ENCODE measurements at regions not wholly inside any gene's neighbourhood (a gene's known extent, or its start where the extent isn't known, plus 50 kb on each side); places are given as distances from the start of the nearest gene placed in this dataset.

DNA sequence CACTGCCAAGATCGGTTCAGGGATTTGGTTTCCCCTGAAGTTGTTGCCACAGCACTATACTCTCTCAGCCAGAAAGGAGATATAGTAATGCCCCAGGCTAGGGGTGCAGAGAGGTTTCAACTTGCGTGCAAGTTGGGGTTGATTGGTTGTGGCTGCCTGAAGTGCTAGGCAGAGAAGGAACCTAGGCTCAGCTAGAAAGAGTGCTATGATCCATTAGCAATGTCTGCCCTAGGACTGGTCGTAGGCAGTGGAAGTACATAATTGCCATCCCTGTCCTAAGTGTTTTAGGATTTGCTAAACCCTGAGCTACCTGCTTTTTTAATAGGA lies 136.6 kb upstream of the SMIM23 start:
- no peak overlapping the region for H3K4me3 Mint-ChIP-seq
- H3K4me1 Mint-ChIP-seq: peaks cover 5% of the 10 kb centered on the region
- ATAC-seq (no peak), DNase-seq (no peak)
- H3K9me3 ChIP-seq (ENCODE audit: control insufficient read depth, low read length, poor library complexity, severe bottlenecking): no peaks in the 10 kb centered on the region
- no peak overlapping the region for H3K27ac Mint-ChIP-seq
- H3K27me3 Mint-ChIP-seq: peaks cover 34% of the 10 kb centered on the region
- no peaks in the 10 kb centered on the region for H3K36me3 Mint-ChIP-seq (ENCODE audit: low read depth)

DNA sequence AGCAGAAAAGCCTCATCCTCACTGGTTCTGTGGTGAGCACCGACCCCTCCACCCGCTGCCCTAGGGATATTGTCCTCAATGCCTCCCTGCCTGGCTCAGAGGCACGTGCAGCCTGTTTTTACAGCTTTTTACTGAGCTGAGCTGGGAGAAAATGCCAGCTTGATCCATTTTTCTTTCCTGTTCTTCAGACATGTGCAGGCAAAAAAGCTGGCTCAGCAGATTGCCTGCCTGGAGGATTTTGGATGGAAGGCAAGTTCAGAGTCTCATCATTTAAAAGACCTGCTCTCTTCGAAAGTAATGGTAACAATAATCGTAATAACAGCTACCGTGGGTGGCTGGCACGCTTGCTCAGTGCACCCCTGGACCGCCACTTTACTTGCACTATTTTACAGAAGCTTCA lies 135.0 kb upstream of the SMIM23 start:
- H3K27me3 Mint-ChIP-seq: peaks cover 36% of the 10 kb centered on the region
- H3K36me3 Mint-ChIP-seq (ENCODE audit: low read depth): no peaks in the 10 kb centered on the region
- H3K27ac Mint-ChIP-seq: no peak overlapping the region
- peaks cover 5% of the 10 kb centered on the region for H3K4me1 Mint-ChIP-seq
- no peaks in the 10 kb centered on the region for H3K9me3 ChIP-seq (ENCODE audit: control insufficient read depth, low read length, poor library complexity, severe bottlenecking)
- DNase-seq: no peak
- no peak overlapping the region for H3K4me3 Mint-ChIP-seq
- no peak for ATAC-seq

DNA sequence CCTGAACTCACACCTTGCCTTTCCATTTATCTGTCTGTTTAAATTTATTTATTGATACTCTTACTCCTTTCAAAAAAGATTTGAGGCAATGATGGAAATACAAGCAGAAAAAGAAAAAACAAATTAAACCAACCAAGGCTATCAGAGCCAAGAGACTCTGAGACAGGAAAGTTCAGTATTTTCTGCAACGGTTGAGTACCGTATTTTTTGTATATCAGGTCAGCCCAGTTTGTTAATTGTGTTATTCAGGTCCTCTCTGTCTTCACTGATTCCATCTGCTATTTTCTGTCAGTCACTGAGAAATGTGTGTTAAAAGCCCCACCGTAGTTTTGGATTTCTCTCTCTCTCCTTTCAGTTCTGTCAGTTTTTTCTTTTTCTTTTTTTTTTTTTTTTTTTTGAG lies 134.5 kb upstream of the SMIM23 start:
- ATAC-seq (no peak), DNase-seq (no peak)
- H3K9me3 ChIP-seq (ENCODE audit: control insufficient read depth, low read length, poor library complexity, severe bottlenecking): no peaks in the 10 kb centered on the region
- Mint-ChIP-seq H3K4me3 (no peak overlapping the region), H3K27me3 (peaks cover 31% of the 10 kb centered on the region), H3K27ac (no peak overlapping the region), H3K4me1 (peaks cover 5% of the 10 kb centered on the region), H3K36me3 (ENCODE audit: low read depth) (no peaks in the 10 kb centered on the region)

DNA sequence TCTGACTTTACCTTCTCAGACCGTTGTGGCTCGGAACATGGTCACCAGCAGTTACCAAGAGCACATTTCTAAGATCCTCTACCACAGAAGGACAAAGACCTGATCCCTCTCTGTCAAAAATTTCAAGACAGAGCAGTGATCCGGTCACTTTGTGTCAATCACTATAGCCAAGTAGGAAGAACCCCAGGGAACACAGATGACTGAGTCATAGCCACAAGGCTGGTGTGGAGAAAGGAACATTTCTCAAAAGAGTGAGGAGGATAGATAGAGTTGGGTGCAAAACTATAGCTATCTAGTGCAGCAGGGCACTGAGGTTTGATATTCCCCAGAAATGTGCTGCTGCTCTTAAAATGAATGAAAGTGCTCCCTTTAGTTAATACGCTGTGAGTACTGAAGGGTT lies 130.7 kb upstream of the SMIM23 start:
- ATAC-seq (no peak), DNase-seq (no peak)
- no peak overlapping the region for H3K27ac Mint-ChIP-seq
- H3K4me1 Mint-ChIP-seq: no peaks in the 10 kb centered on the region
- no peaks in the 10 kb centered on the region for H3K9me3 ChIP-seq (ENCODE audit: control insufficient read depth, low read length, poor library complexity, severe bottlenecking)
- peaks cover 18% of the 10 kb centered on the region for H3K27me3 Mint-ChIP-seq
- H3K4me3 Mint-ChIP-seq: no peak overlapping the region
- H3K36me3 Mint-ChIP-seq (ENCODE audit: low read depth): no peaks in the 10 kb centered on the region

DNA sequence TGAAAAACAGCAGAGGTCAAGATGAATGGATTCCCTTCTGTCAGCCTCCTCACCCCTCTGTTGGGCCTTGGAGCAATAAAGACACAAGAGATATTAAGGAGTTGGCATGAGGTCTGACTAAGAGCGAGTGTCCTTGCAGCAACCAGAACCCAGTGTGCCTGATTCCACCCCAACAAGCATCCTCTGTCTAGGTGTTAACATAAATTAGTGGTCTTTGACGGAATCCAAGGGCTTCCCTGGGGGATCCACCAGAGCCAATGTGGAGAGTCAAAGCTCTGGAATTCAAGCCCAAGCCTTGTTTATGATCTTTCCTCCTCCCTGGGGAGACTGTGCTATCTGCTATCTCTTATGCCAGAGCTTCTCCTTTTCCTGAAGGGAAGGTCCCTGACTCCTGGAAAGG lies 128.1 kb upstream of the SMIM23 start:
- Mint-ChIP-seq H3K4me1 (no peaks in the 10 kb centered on the region), H3K27ac (no peak overlapping the region), H3K36me3 (ENCODE audit: low read depth) (no peaks in the 10 kb centered on the region), H3K27me3 (peaks cover 18% of the 10 kb centered on the region), H3K4me3 (no peak overlapping the region)
- ATAC-seq: no peak
- DNase-seq: no peak
- H3K9me3 ChIP-seq (ENCODE audit: control insufficient read depth, low read length, poor library complexity, severe bottlenecking): no peaks in the 10 kb centered on the region

DNA sequence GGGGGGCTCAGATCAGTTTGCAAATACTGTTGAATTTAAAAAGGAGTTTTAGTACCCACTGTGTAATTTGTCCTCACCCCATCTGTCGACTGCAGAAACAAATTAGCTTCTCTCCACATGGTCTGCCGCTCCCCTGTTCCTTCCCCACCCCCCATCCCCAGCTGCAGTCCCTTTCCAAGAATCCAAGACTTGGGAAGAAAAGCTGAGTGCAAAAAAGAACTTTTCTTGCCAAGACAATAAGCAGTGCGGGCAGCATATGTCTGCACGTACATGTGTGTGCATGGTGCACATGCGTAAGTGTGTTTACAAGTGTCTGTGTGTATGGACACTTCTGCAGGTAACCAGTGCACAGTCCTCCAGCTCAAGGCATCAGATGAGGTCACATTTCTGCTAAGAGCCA lies 125.7 kb upstream of the SMIM23 start:
- Mint-ChIP-seq H3K27me3 (peaks cover 14% of the 10 kb centered on the region), H3K4me3 (no peak overlapping the region), H3K27ac (no peak overlapping the region), H3K36me3 (ENCODE audit: low read depth) (peaks cover 2% of the 10 kb centered on the region), H3K4me1 (no peaks in the 10 kb centered on the region)
- DNase-seq: no peak
- H3K9me3 ChIP-seq (ENCODE audit: control insufficient read depth, low read length, poor library complexity, severe bottlenecking): no peaks in the 10 kb centered on the region
- no peak for ATAC-seq

DNA sequence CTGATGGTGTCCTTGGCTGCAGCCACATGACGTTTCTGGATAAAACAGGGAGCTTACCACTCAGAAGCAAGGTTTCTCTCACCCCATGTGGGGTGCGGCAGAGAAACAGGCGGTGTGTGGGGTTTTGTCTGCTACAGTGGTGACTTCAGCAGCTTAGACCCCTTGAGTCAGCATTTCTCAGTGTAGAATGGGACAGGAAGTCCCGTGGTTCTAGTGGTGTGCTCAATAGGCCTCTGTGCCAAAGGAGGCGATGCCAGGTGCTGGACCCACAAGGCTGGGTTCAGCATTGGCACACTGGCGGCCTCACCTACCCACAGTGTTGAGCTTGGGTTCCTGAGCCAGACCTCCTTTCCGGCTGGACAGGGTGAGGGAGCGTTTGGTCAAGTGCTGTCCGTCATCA lies 125.2 kb upstream of the SMIM23 start:
- no peaks in the 10 kb centered on the region for H3K9me3 ChIP-seq (ENCODE audit: control insufficient read depth, low read length, poor library complexity, severe bottlenecking)
- Mint-ChIP-seq H3K27ac (no peak overlapping the region), H3K4me1 (no peaks in the 10 kb centered on the region), H3K36me3 (ENCODE audit: low read depth) (peaks cover 2% of the 10 kb centered on the region), H3K4me3 (no peak overlapping the region), H3K27me3 (peaks cover 8% of the 10 kb centered on the region)
- ATAC-seq: no peak
- no peak for DNase-seq

DNA sequence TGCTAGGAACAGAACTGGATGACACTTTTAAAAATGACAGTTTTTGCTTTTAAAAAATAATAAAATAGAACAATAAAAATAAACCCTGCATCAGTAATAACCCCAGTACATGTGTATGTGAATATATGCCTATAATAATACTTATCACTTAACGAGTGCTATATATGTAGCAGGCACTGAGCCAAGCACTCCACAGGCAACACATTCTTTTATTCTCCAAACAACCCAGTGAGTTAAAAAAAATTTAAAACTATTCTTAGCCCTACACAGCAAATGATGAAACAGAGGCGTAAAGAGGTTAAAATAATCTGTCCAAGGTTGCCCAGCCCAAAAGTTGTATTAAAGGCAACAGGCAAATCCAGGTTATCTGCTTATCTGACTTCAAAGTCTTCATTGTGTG lies 124.5 kb upstream of the SMIM23 start:
- no peak overlapping the region for H3K27ac Mint-ChIP-seq
- no peak for ATAC-seq
- no peaks in the 10 kb centered on the region for H3K4me1 Mint-ChIP-seq
- H3K4me3 Mint-ChIP-seq: no peak overlapping the region
- no peaks in the 10 kb centered on the region for H3K9me3 ChIP-seq (ENCODE audit: control insufficient read depth, low read length, poor library complexity, severe bottlenecking)
- peaks cover 12% of the 10 kb centered on the region for H3K27me3 Mint-ChIP-seq
- no peak for DNase-seq
- peaks cover 2% of the 10 kb centered on the region for H3K36me3 Mint-ChIP-seq (ENCODE audit: low read depth)

DNA sequence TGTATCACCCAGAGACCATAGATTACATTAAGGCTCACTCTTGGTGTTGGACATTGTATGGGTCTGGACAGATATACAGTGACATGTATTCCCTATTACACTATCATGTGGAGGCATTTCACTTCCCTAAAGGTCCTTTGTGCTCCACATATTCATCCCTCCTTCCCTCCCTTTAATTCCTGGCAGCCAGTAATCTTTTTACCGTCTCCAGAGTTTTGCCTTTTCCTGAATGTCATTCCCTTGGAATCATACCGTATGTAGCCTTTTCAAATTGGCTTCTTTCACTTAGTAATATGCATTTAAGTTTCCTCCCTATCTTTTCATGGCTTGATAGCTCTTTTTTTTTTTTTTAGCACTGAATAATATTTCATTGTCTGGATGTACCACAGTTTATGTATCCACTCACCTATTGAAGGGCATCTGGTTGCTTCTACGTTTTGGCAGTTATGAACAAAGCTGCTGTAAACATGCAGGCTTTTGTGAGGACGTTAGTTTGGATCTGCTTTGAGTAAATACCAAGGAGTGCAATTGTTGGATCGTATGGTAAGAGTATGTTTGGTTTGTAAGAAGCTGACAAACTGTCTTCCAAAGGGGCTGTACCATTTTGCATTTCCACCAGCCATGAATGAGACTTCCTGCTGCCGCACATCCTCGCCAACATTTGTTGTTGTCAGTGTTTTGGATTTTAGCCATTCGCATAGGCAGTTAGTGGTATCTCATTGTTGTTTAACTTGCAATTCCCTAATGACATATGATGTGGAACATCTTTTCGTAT lies 122.1 kb upstream of the SMIM23 start:
- Mint-ChIP-seq H3K4me1 (no peaks in the 10 kb centered on the region), H3K27ac (no peak overlapping the region), H3K27me3 (peaks cover 12% of the 10 kb centered on the region), H3K36me3 (ENCODE audit: low read depth) (peaks cover 2% of the 10 kb centered on the region), H3K4me3 (no peak overlapping the region)
- ATAC-seq (no peak), DNase-seq (no peak)
- no peaks in the 10 kb centered on the region for H3K9me3 ChIP-seq (ENCODE audit: control insufficient read depth, low read length, poor library complexity, severe bottlenecking)

DNA sequence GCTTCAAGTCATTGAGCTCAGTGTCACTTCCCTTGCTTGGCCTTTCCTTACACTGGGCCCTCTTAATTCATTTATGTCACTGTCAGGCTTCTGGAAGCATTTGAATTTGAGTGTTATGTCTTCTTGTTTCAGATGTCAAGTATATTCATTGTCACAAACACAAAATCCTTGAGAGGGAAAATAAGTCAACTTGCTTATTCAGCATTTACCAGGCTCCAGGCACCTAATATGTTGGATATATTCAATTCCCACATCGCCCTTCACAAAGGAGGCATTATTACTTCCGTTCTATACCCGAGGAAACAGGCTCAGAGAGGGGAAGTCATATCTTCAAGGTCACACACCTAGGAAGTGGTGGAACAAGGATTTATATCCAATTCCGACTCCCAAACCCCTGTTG lies 121.1 kb upstream of the SMIM23 start:
- H3K4me1 Mint-ChIP-seq: no peaks in the 10 kb centered on the region
- H3K27me3 Mint-ChIP-seq: peaks cover 18% of the 10 kb centered on the region
- no peak for ATAC-seq
- no peak overlapping the region for H3K4me3 Mint-ChIP-seq
- H3K9me3 ChIP-seq (ENCODE audit: control insufficient read depth, low read length, poor library complexity, severe bottlenecking): no peaks in the 10 kb centered on the region
- H3K36me3 Mint-ChIP-seq (ENCODE audit: low read depth): peaks cover 2% of the 10 kb centered on the region
- DNase-seq: no peak
- H3K27ac Mint-ChIP-seq: no peak overlapping the region

DNA sequence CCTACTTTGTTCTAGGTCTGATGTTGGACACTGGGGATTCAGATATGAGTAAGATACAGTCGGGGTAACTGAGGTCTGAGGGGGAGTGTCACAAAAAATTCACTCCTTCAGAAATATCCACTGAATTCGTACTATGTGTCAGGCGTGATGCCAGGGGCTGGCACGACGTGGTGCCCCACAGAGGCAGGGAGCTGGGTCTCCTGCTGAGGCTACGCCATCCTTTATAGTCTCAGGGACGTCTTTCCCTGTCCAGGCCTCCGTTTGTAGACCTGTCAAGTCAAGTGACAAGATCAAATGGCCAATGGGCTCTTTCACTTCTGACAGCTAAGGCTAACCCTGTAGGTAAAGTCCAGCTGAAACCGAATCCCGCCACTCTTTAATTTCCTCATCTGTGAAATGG lies 118.8 kb upstream of the SMIM23 start:
- Mint-ChIP-seq H3K36me3 (ENCODE audit: low read depth) (peaks cover 2% of the 10 kb centered on the region), H3K27me3 (peaks cover 33% of the 10 kb centered on the region), H3K27ac (no peak overlapping the region), H3K4me3 (no peak overlapping the region), H3K4me1 (no peaks in the 10 kb centered on the region)
- ATAC-seq: no peak
- no peak for DNase-seq
- no peaks in the 10 kb centered on the region for H3K9me3 ChIP-seq (ENCODE audit: control insufficient read depth, low read length, poor library complexity, severe bottlenecking)

DNA sequence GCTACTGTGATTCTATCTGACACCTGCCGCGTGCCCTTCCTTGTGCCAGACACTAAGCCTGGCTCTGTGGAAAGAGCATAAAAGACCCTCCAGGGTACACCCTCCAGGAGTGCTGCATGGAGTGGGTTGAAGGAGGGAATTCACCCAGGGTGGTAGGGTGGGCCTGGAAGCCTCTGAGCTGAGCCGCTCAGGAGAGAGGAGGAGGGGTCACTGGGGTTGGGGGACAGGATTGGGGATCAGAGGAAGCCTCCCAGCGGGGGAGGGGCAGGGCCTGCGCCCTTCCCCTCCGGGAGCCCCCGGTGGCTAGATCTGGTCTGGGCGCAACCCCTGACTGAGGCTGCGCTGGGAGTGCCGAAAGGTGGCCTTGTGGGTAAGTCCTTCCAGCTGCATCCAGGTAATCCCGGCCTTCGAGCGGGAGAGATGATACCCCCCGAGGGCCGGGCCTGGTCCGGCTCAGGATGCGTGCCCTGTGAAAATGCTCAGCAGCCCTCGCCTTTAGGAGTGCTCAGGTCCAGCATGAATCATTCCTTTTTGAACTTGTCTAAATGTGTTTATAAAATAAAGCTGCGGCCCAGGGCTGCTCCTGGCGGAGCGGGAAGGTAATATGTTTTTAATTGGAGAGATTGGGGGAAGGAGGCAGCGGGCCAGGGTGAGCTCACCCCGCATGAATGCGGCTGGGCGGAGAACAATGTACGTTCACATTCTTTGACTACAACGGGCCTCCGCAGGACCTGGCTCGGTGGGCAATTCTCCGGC lies 118.1 kb upstream of the SMIM23 start:
- peaks cover 38% of the 10 kb centered on the region for H3K27me3 Mint-ChIP-seq
- H3K9me3 ChIP-seq (ENCODE audit: control insufficient read depth, low read length, poor library complexity, severe bottlenecking): no peaks in the 10 kb centered on the region
- H3K4me1 Mint-ChIP-seq: no peaks in the 10 kb centered on the region
- H3K27ac Mint-ChIP-seq: no peak overlapping the region
- DNase-seq (no peak), ATAC-seq (no peak)
- no peak overlapping the region for H3K4me3 Mint-ChIP-seq
- peaks cover 2% of the 10 kb centered on the region for H3K36me3 Mint-ChIP-seq (ENCODE audit: low read depth)

DNA sequence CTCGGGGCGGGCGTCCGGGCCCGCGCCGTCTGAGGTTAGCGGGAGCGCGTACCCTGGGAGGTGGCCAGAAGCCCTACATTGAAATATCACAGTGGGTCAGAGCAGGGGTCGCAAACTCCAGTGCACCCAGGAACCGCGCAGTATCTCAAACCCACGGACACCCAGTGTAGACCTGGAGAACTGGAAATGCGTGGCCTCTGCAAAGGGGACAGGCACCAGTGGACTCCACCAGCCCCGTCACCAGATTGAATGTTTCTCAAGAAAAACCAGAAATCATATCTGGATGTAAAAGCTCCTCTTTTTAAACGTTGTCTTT lies 117.6 kb upstream of the SMIM23 start:
- Mint-ChIP-seq H3K36me3 (ENCODE audit: low read depth) (peaks cover 2% of the 10 kb centered on the region), H3K4me1 (no peaks in the 10 kb centered on the region), H3K27ac (no peak overlapping the region), H3K27me3 (peaks cover 38% of the 10 kb centered on the region), H3K4me3 (no peak overlapping the region)
- DNase-seq (no peak), ATAC-seq (no peak)
- H3K9me3 ChIP-seq (ENCODE audit: control insufficient read depth, low read length, poor library complexity, severe bottlenecking): no peaks in the 10 kb centered on the region

DNA sequence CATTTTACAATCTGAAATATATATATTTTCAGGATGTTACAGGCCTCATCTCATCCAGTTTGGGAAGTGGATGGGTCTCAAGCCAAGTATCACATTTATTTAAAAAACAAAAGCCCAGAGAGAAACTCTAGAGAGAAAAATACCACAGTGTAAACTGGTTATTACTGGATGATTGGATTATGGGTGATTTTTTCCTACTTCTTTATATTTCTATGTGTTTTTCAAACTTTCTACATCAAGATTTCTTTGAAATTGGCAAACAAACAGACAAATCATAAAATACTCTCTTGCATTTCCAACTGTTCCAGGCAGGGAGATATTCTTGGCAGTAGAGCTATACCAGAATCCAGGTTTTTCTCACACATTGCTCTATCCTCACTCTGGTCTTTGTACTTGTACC lies 116.0 kb upstream of the SMIM23 start:
- no peak for DNase-seq
- Mint-ChIP-seq H3K27ac (no peak overlapping the region), H3K4me1 (no peaks in the 10 kb centered on the region), H3K27me3 (peaks cover 42% of the 10 kb centered on the region), H3K4me3 (no peak overlapping the region), H3K36me3 (ENCODE audit: low read depth) (no peaks in the 10 kb centered on the region)
- no peaks in the 10 kb centered on the region for H3K9me3 ChIP-seq (ENCODE audit: control insufficient read depth, low read length, poor library complexity, severe bottlenecking)
- ATAC-seq: no peak

All from T-helper 17 cell (primary cell).